ENCODE measurements at regions not wholly inside any gene's neighbourhood (a gene's known extent, or its start where the extent isn't known, plus 50 kb on each side); places are given as distances from the start of the nearest gene placed in this dataset.
A peak's percentile ranks its signal among the peaks of the same experiment; 100 is the strongest.

- Histone ChIP-seq H3K56ac (ENCODE audit: low read length) (no peak overlapping the region), H3K79me1 (ENCODE audit: low read length) (no peaks in the 10 kb centered on the region), H2BK5ac (ENCODE audit: low read length) (no peak overlapping the region), H3K4me3 (ENCODE audit: low read length) (no peak overlapping the region), H3K27ac (ENCODE audit: low read depth, low read length) (no peak overlapping the region), H3K79me2 (ENCODE audit: control insufficient read depth, insufficient read depth, low read length) (no peaks in the 10 kb centered on the region), H2AK5ac (ENCODE audit: low read length) (no peak overlapping the region), H3K27me3 (ENCODE audit: insufficient read depth, low read length, poor library complexity) (no peaks in the 10 kb centered on the region), H3K4me2 (ENCODE audit: low read length) (no peak overlapping the region), H4K5ac (ENCODE audit: low read length) (no peak overlapping the region), H2BK15ac (replicated peaks; ENCODE audit: low read depth) (no peak overlapping the region), H3K4me1 (ENCODE audit: control insufficient read depth, low read depth, low read length) (no peaks in the 10 kb centered on the region), H3K4ac (ENCODE audit: low read depth, low read length) (no peak overlapping the region), H2BK120ac (ENCODE audit: low read depth, low read length) (no peak overlapping the region), H3K23ac (ENCODE audit: low read length) (no peak overlapping the region), H4K8ac (ENCODE audit: low read depth, low read length) (no peak overlapping the region), H3K18ac (ENCODE audit: low read length) (no peak overlapping the region), H3K9ac (ENCODE audit: low read length) (no peak overlapping the region), H3K36me3 (ENCODE audit: control insufficient read depth, insufficient read depth, low read length) (no peaks in the 10 kb centered on the region)
- no CpG with 5 or more reads among the region's 4 CpGs for WGBS (ENCODE audit: extremely low coverage, insufficient coverage, low lambda C conversion rate)
- DNase-seq = no peak
Observed at GRCh38 chr3:193095366-193095765, 145.7 kb upstream of the PLAAT1 start.

GRCh38 chr3:193096076-193096475 lies 144.9 kb upstream of the PLAAT1 start:
- no peak overlapping the region for H2BK120ac ChIP-seq (ENCODE audit: low read depth, low read length)
- no peak overlapping the region for H2BK5ac ChIP-seq (ENCODE audit: low read length)
- H4K5ac ChIP-seq (ENCODE audit: low read length) = no peak overlapping the region
- no peak overlapping the region for H3K56ac ChIP-seq (ENCODE audit: low read length)
- DNase-seq = no peak
- WGBS (ENCODE audit: extremely low coverage, insufficient coverage, low lambda C conversion rate) = no CpG with 5 or more reads among the region's 2 CpGs
- H3K9ac ChIP-seq (ENCODE audit: low read length) = no peak overlapping the region
- H3K4me1 ChIP-seq (ENCODE audit: control insufficient read depth, low read depth, low read length) = no peaks in the 10 kb centered on the region
- no peaks in the 10 kb centered on the region for H3K36me3 ChIP-seq (ENCODE audit: control insufficient read depth, insufficient read depth, low read length)
- no peak overlapping the region for H3K27ac ChIP-seq (ENCODE audit: low read depth, low read length)
- no peak overlapping the region for H2BK15ac ChIP-seq (replicated peaks; ENCODE audit: low read depth)
- no peaks in the 10 kb centered on the region for H3K79me2 ChIP-seq (ENCODE audit: control insufficient read depth, insufficient read depth, low read length)
- no peak overlapping the region for H3K4me3 ChIP-seq (ENCODE audit: low read length)
- H3K4ac ChIP-seq (ENCODE audit: low read depth, low read length) = no peak overlapping the region
- H2AK5ac ChIP-seq (ENCODE audit: low read length) = no peak overlapping the region
- no peak overlapping the region for H4K8ac ChIP-seq (ENCODE audit: low read depth, low read length)
- H3K23ac ChIP-seq (ENCODE audit: low read length) = no peak overlapping the region
- H3K27me3 ChIP-seq (ENCODE audit: insufficient read depth, low read length, poor library complexity) = no peaks in the 10 kb centered on the region
- no peak overlapping the region for H3K18ac ChIP-seq (ENCODE audit: low read length)
- no peak overlapping the region for H3K4me2 ChIP-seq (ENCODE audit: low read length)
- H3K79me1 ChIP-seq (ENCODE audit: low read length) = no peaks in the 10 kb centered on the region

- Histone ChIP-seq H3K4me1 (ENCODE audit: control insufficient read depth, low read depth, low read length) (no peaks in the 10 kb centered on the region), H2BK5ac (ENCODE audit: low read length) (no peak overlapping the region), H4K8ac (ENCODE audit: low read depth, low read length) (no peak overlapping the region), H3K4ac (ENCODE audit: low read depth, low read length) (no peak overlapping the region), H2BK120ac (ENCODE audit: low read depth, low read length) (no peak overlapping the region), H2BK15ac (replicated peaks; ENCODE audit: low read depth) (no peak overlapping the region), H3K56ac (ENCODE audit: low read length) (no peak overlapping the region), H3K79me1 (ENCODE audit: low read length) (no peaks in the 10 kb centered on the region), H3K18ac (ENCODE audit: low read length) (no peak overlapping the region), H4K5ac (ENCODE audit: low read length) (no peak overlapping the region), H3K79me2 (ENCODE audit: control insufficient read depth, insufficient read depth, low read length) (no peaks in the 10 kb centered on the region), H3K9ac (ENCODE audit: low read length) (no peak overlapping the region), H3K27ac (ENCODE audit: low read depth, low read length) (no peak overlapping the region), H2AK5ac (ENCODE audit: low read length) (no peak overlapping the region), H3K36me3 (ENCODE audit: control insufficient read depth, insufficient read depth, low read length) (no peaks in the 10 kb centered on the region), H3K4me2 (ENCODE audit: low read length) (no peak overlapping the region), H3K23ac (ENCODE audit: low read length) (no peak overlapping the region), H3K4me3 (ENCODE audit: low read length) (no peak overlapping the region), H3K27me3 (ENCODE audit: insufficient read depth, low read length, poor library complexity) (no peaks in the 10 kb centered on the region)
- DNase-seq = peak; percentile 15
- no CpG with 5 or more reads among the region's 10 CpGs for WGBS (ENCODE audit: extremely low coverage, insufficient coverage, low lambda C conversion rate)
Observed at GRCh38 chr3:193114431-193115340, 126.3 kb upstream of the PLAAT1 start.

- no peak for DNase-seq
- Histone ChIP-seq H3K79me2 (ENCODE audit: control insufficient read depth, insufficient read depth, low read length) (no peaks in the 10 kb centered on the region), H2BK15ac (replicated peaks; ENCODE audit: low read depth) (no peak overlapping the region), H3K23ac (ENCODE audit: low read length) (no peak overlapping the region), H2AK5ac (ENCODE audit: low read length) (no peak overlapping the region), H3K4me3 (ENCODE audit: low read length) (no peak overlapping the region), H4K5ac (ENCODE audit: low read length) (no peak overlapping the region), H3K9ac (ENCODE audit: low read length) (no peak overlapping the region), H3K36me3 (ENCODE audit: control insufficient read depth, insufficient read depth, low read length) (no peaks in the 10 kb centered on the region), H3K4me1 (ENCODE audit: control insufficient read depth, low read depth, low read length) (no peaks in the 10 kb centered on the region), H3K79me1 (ENCODE audit: low read length) (no peaks in the 10 kb centered on the region), H3K4ac (ENCODE audit: low read depth, low read length) (no peak overlapping the region), H3K27ac (ENCODE audit: low read depth, low read length) (no peak overlapping the region), H2BK120ac (ENCODE audit: low read depth, low read length) (no peak overlapping the region), H3K56ac (ENCODE audit: low read length) (no peak overlapping the region), H4K8ac (ENCODE audit: low read depth, low read length) (no peak overlapping the region), H3K4me2 (ENCODE audit: low read length) (no peak overlapping the region), H2BK5ac (ENCODE audit: low read length) (no peak overlapping the region), H3K18ac (ENCODE audit: low read length) (no peak overlapping the region), H3K27me3 (ENCODE audit: insufficient read depth, low read length, poor library complexity) (no peaks in the 10 kb centered on the region)
- no CpG with 5 or more reads among the region's 2 CpGs for WGBS (ENCODE audit: extremely low coverage, insufficient coverage, low lambda C conversion rate)
Observed at GRCh38 chr3:193116871-193117270, 124.2 kb upstream of the PLAAT1 start.

GRCh38 chr3:193118907-193119306 lies 122.1 kb upstream of the PLAAT1 start:
- Histone ChIP-seq H3K27me3 (ENCODE audit: insufficient read depth, low read length, poor library complexity) (no peaks in the 10 kb centered on the region), H3K79me1 (ENCODE audit: low read length) (no peaks in the 10 kb centered on the region), H3K4me1 (ENCODE audit: control insufficient read depth, low read depth, low read length) (no peaks in the 10 kb centered on the region), H3K4me3 (ENCODE audit: low read length) (no peak overlapping the region), H4K8ac (ENCODE audit: low read depth, low read length) (no peak overlapping the region), H3K18ac (ENCODE audit: low read length) (no peak overlapping the region), H3K23ac (ENCODE audit: low read length) (no peak overlapping the region), H3K79me2 (ENCODE audit: control insufficient read depth, insufficient read depth, low read length) (no peaks in the 10 kb centered on the region), H2BK5ac (ENCODE audit: low read length) (no peak overlapping the region), H3K56ac (ENCODE audit: low read length) (no peak overlapping the region), H3K9ac (ENCODE audit: low read length) (no peak overlapping the region), H3K27ac (ENCODE audit: low read depth, low read length) (no peak overlapping the region), H3K4ac (ENCODE audit: low read depth, low read length) (no peak overlapping the region), H2BK120ac (ENCODE audit: low read depth, low read length) (no peak overlapping the region), H4K5ac (ENCODE audit: low read length) (no peak overlapping the region), H3K4me2 (ENCODE audit: low read length) (no peak overlapping the region), H3K36me3 (ENCODE audit: control insufficient read depth, insufficient read depth, low read length) (no peaks in the 10 kb centered on the region), H2AK5ac (ENCODE audit: low read length) (no peak overlapping the region), H2BK15ac (replicated peaks; ENCODE audit: low read depth) (no peak overlapping the region)
- DNase-seq = peak; percentile 32
- WGBS (ENCODE audit: extremely low coverage, insufficient coverage, low lambda C conversion rate) = no CpG with 5 or more reads among the region's 1 CpG

GRCh38 chr3:193119926-193120325 lies 121.1 kb upstream of the PLAAT1 start:
- H3K4me2 ChIP-seq (ENCODE audit: low read length) = no peak overlapping the region

More at GRCh38 chr3:193119926-193120325, 121.1 kb upstream of the PLAAT1 start:
- no peaks in the 10 kb centered on the region for H3K79me2 ChIP-seq (ENCODE audit: control insufficient read depth, insufficient read depth, low read length)
- no peak overlapping the region for H3K23ac ChIP-seq (ENCODE audit: low read length)
- no peaks in the 10 kb centered on the region for H3K79me1 ChIP-seq (ENCODE audit: low read length)
- H2BK15ac ChIP-seq (replicated peaks; ENCODE audit: low read depth) = no peak overlapping the region
- H3K9ac ChIP-seq (ENCODE audit: low read length) = no peak overlapping the region
- no peaks in the 10 kb centered on the region for H3K36me3 ChIP-seq (ENCODE audit: control insufficient read depth, insufficient read depth, low read length)
- H2BK120ac ChIP-seq (ENCODE audit: low read depth, low read length) = no peak overlapping the region
- no peak overlapping the region for H2AK5ac ChIP-seq (ENCODE audit: low read length)
- no CpG with 5 or more reads among the region's 3 CpGs for WGBS (ENCODE audit: extremely low coverage, insufficient coverage, low lambda C conversion rate)
- H3K56ac ChIP-seq (ENCODE audit: low read length) = no peak overlapping the region
- no peak overlapping the region for H2BK5ac ChIP-seq (ENCODE audit: low read length)
- no peak overlapping the region for H3K27ac ChIP-seq (ENCODE audit: low read depth, low read length)
- no peaks in the 10 kb centered on the region for H3K4me1 ChIP-seq (ENCODE audit: control insufficient read depth, low read depth, low read length)
- no peak overlapping the region for H3K18ac ChIP-seq (ENCODE audit: low read length)
- no peak overlapping the region for H3K4ac ChIP-seq (ENCODE audit: low read depth, low read length)
- DNase-seq = no peak
- H3K27me3 ChIP-seq (ENCODE audit: insufficient read depth, low read length, poor library complexity) = no peaks in the 10 kb centered on the region
- H3K4me3 ChIP-seq (ENCODE audit: low read length) = no peak overlapping the region
- H4K5ac ChIP-seq (ENCODE audit: low read length) = no peak overlapping the region
- no peak overlapping the region for H4K8ac ChIP-seq (ENCODE audit: low read depth, low read length)

Measured in mesendoderm (in vitro differentiated cells).